Esophagus muscularis mucosa (tissue), 4 donors: ENCODE measurements at regions not wholly inside any gene's neighbourhood (a gene's known extent, or its start where the extent isn't known, plus 50 kb on each side); places are given as distances from the start of the nearest gene placed in this dataset.

Experiments used
- EP300 ChIP-seq: sonication (generic); formaldehyde crosslinking; IDR thresholded peaks from one replicate; pipeline ENCODE4 v1.6.1; 2017; ENCODE audit warnings: antibody characterized with exemption
- POLR2A ChIP-seq: fragments of 450-650 bp; IDR thresholded peaks from one replicate; pipeline ENCODE4 v1.6.1; 2017; ENCODE audit warnings: antibody characterized with exemption, moderate library complexity, mild to moderate bottlenecking, low read depth
- POLR2AphosphoS5 ChIP-seq, 2 donors: sonication (generic); formaldehyde crosslinking; IDR thresholded peaks; one replicate each; pipeline ENCODE4 v1.6.1; 2017; ENCODE audit warnings: antibody characterized with exemption in 2 of 2
- TF ChIP-seq, protein P1 (sequence below), 3 experiments: fragments of 200-600 bp in 2 of 3; fragments of 450-650 bp in 1 of 3; sonication (generic) in 2 of 3; IDR thresholded peaks; one replicate each; pipeline ENCODE4 v1.5.1; 2017 to 2019; ENCODE audit warnings: antibody characterized with exemption in 3 of 3, mild to moderate bottlenecking in 2 of 3, moderate library complexity in 1 of 3

DNA sequence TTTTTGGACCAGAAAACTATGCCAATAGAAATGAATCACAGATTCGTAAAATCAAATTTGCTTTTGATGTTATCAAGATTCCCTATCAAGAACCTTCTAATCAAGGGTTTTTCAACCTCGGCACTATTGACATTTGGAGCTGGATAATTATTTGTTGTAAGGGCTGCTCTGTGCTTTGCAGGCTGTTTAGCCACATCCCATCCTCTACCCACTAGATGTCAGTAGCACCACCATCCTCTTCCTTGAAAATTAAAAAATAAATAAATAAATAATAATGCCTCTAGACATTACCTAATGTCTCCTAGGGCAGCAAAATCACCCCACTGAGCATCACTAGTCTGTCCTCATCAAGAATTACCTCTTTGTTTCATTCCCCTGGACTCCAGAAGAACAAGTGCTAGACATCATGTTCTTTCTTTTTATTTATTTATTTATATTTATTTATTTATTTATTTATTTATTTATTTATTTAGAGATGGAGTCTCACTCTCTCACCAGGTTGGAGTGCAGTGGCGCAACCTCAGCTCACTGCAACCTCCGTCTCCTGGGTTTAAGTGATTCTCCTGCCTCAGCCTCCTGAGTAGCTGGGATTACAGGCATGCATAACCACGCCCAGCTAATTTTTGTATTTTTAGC, 744.7 kb downstream of the KCNA4 start:
- TF ChIP-seq POLR2AphosphoS5 (IDR thresholded peaks at IDR 0.05) (no peak), POLR2A (no peak), EP300 (no peak)
- TF ChIP-seq, protein P1, sequence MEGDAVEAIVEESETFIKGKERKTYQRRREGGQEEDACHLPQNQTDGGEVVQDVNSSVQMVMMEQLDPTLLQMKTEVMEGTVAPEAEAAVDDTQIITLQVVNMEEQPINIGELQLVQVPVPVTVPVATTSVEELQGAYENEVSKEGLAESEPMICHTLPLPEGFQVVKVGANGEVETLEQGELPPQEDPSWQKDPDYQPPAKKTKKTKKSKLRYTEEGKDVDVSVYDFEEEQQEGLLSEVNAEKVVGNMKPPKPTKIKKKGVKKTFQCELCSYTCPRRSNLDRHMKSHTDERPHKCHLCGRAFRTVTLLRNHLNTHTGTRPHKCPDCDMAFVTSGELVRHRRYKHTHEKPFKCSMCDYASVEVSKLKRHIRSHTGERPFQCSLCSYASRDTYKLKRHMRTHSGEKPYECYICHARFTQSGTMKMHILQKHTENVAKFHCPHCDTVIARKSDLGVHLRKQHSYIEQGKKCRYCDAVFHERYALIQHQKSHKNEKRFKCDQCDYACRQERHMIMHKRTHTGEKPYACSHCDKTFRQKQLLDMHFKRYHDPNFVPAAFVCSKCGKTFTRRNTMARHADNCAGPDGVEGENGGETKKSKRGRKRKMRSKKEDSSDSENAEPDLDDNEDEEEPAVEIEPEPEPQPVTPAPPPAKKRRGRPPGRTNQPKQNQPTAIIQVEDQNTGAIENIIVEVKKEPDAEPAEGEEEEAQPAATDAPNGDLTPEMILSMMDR (IDR thresholded peaks at IDR 0.05), result no peak
